DMS79 treated with DMSO at 0.1 percent for 48 hours (cell line): ENCODE measurements at regions not wholly inside any gene's neighbourhood (a gene's known extent, or its start where the extent isn't known, plus 50 kb on each side); places are given as distances from the start of the nearest gene placed in this dataset.

Source experiments
- DNase-seq: peaks from one replicate; lab custom pipeline; 2025; lab: John Stamatoyannopoulos, UW

- DNase-seq, result no peak
These were observed 857.4 kb downstream of the USP25 start for GRCh38 chr21:16587141-16587581.

- no peak for DNase-seq
These were observed 858.0 kb downstream of the USP25 start for GRCh38 chr21:16587681-16588375.

GRCh38 chr21:16588433-16588860 is 858.7 kb downstream of the USP25 start:
- peak; percentile 59 for DNase-seq

DNA sequence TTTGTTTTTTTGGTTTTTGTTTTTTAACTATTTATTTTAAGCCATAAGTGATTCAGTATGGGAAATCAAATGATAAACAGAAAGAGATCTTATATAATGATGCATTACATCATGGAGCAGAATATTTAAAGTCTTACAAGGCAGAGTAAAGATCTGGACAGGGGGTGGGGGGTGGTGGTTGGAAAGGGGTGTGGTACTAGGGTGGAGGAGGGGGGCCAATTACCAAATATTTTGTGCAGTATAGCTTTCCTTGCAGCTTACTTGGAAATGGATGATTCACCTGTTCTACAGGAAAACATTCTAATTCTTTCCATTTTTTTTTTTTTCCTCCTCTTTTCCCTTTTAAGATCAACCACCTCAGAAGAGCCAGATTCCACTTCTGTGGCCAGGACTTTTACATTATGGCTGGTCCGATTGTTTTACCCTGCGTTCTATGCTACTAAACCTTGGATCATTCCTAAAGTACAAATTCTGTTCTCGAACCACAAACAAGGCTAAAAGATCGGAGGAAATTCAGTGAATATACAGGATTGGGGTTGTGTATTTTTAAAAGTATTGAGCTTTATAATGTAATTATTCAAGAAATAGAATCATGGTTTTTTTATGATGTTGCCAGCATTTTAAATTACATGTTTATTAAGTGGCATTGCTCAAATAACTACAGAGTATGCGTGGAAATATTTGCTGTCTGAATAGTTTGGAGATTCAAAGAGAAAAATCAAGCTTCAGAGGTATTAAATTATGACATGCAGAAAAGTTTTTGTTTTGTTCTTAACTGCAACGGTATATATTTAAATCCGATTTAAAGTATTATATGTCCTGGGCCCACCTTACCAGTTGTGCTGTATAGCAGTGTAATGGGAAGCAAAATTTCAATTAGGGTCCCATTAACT is 859.5 kb downstream of the USP25 start:
- no peak for DNase-seq

GRCh38 chr21:16590186-16590585 is 860.4 kb downstream of the USP25 start:
- no peak for DNase-seq

GRCh38 chr21:16590641-16591292 is 861.0 kb downstream of the USP25 start:
- no peak for DNase-seq

DNA sequence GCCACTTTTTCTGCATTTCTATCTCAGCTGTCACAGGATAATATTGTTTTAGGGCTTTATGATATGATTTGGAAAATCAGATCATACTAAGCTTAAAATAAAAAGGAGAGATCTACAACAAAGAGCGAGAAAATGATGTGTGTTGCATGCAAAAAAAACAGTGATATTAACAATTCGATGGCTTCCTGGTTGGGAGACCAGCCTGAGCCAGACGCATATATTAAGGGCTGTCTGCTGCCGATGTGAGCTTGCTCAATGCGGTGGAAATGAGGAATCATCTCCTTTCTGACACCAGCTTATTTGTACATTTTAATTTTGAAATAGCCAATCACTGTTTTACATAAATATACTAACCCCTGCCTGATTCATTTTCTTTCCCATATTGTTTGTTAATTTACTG is 862.6 kb downstream of the USP25 start:
- DNase-seq, result no peak

DNA sequence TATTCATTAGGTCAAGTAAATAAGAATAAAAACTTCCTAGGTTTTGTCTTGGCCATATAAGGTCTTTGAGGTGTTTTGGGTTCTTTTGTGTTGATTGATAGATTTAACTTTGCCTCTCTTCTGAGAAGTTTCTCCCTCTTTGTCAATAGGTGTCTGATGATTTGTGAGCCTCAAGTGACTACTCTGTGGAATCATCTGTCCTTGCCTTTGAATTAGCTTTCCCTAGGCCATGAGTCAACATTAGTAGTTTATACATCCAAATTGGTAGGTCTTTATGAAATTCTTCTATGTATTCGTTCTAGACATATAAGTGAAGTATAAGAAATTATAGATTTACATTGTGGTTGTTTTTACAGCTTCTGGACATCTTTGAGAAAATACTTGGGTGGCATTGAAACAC is 864.4 kb downstream of the USP25 start:
- no peak for DNase-seq

GRCh38 chr21:16596369-16596768 is 866.6 kb downstream of the USP25 start:
- DNase-seq, result no peak

DNA sequence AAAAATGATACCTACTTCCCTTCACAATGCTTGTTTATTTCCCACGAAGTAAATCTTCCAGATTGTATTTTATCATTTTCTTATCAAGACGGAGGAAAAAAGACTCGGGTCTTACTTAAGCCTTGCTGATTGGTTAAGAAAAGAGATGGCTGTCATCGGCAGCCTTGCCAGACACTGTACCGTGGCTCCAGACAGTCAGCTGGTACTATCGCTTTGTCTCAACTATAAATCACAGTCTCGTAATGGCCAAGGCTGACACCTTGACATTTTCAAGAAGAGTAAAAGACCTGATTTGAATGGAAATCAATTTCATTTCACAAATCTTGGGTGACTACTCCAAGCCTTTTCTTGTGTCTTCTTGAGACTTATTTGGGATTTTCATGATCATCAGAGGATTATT is 868.0 kb downstream of the USP25 start:
- DNase-seq, result no peak

- DNase-seq, result no peak
These were observed 875.8 kb downstream of the USP25 start for GRCh38 chr21:16605597-16605996.

DNA sequence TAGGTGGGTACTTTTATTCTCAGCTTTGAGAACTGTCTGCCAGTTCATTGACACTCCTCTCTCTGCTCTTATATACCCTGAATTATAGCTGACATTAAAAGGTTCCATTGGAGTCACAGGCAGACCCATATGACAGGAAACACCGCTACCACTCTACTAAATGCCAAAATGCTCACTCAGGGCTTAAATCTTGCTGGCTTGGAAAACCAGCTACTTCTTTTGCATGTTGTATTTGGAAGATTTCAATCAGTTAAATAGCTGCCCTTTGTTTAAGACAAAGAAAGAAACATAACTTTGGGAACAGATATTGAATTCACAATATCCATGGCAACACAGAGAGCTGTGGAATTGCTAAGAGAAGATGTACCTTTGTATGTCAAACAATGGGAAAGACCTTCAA is 876.5 kb downstream of the USP25 start:
- no peak for DNase-seq

GRCh38 chr21:16608209-16608830 is 878.5 kb downstream of the USP25 start:
- DNase-seq, result no peak

GRCh38 chr21:16619281-16619680 is 889.5 kb downstream of the USP25 start:
- DNase-seq, result no peak

GRCh38 chr21:16620786-16621320 is 891.1 kb downstream of the USP25 start:
- no peak for DNase-seq

GRCh38 chr21:16624479-16625118 is 888.2 kb upstream of the CXADR start:
- peak; percentile 56 for DNase-seq

GRCh38 chr21:16625491-16625890 is 887.4 kb upstream of the CXADR start:
- no peak for DNase-seq

GRCh38 chr21:16633831-16634459 is 878.9 kb upstream of the CXADR start:
- no peak for DNase-seq

DNA sequence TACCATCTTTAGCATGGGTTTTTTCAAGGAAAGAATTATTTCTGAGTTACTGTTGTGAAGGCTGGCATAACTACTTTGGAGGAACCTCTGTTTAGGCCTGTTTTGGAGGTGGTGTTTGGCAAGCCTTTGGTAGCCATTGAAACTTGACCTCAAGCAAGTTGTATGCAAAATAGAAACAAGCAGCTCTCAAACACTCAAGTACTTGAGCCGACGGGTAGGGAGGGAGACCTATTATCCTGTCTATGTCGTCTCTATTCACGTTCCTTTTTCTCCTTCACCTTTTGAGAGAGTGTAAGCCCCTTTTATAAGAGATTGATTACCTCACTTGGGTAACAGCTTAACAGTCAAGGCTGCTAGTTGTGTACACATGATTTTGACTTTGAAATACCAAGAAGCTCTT is 878.3 kb upstream of the CXADR start:
- peak; percentile 76 for DNase-seq

- DNase-seq, result no peak
These were observed 872.4 kb upstream of the CXADR start for GRCh38 chr21:16640297-16641027.
